HEK293T (cell line): ENCODE measurements at regions not wholly inside any gene's neighbourhood (a gene's known extent, or its start where the extent isn't known, plus 50 kb on each side); places are given as distances from the start of the nearest gene placed in this dataset.

Experiments used
- CTCF ChIA-PET: fragments of 350-600 bp; formaldehyde crosslinking; extraction: SDS; loops from one replicate; lab custom pipeline; 2021; ENCODE audit warnings: antibody characterized with exemption, inconsistent platforms; lab: Yijun Ruan, JAX
- POLR2A ChIA-PET: fragments of 350-600 bp; formaldehyde crosslinking; extraction: SDS; loops from one replicate; lab custom pipeline; 2020; ENCODE audit warnings: antibody characterized with exemption, inconsistent platforms; lab: Yijun Ruan, JAX
- DNase-seq: peaks from one replicate; pipeline ENCODE4 v3.0.0; 2012; ENCODE audit warnings: mixed read lengths; ENCODE audit errors: extremely low spot score
- ARNT ChIP-seq: fragments of 450-650 bp; IDR thresholded peaks from 2 replicates; pipeline ENCODE4 v1.6.1; 2017; ENCODE audit warnings: mild to moderate bottlenecking
- BHLHE40 ChIP-seq: fragments of 450-650 bp; IDR thresholded peaks from 2 replicates; pipeline ENCODE4 v1.6.1; 2016; ENCODE audit warnings: mild to moderate bottlenecking, moderate library complexity, borderline replicate concordance
- CTBP1 ChIP-seq: fragments of 450-650 bp; IDR thresholded peaks from 2 replicates; pipeline ENCODE4 v1.6.1; 2016; ENCODE audit warnings: borderline replicate concordance
- ELF4 ChIP-seq: fragments of 450-650 bp; IDR thresholded peaks from 2 replicates; pipeline ENCODE4 v1.6.1; 2017; ENCODE audit warnings: antibody characterized with exemption
- FOXA1 ChIP-seq: fragments of 450-650 bp; IDR thresholded peaks from 2 replicates; pipeline ENCODE4 v1.6.1; 2016; ENCODE audit warnings: mild to moderate bottlenecking
- FOXK2 ChIP-seq: fragments of 450-650 bp; IDR thresholded peaks from 2 replicates; pipeline ENCODE4 v1.6.1; 2016; ENCODE audit warnings: mild to moderate bottlenecking
- FOXM1 ChIP-seq: fragments of 450-650 bp; IDR thresholded peaks from 2 replicates; pipeline ENCODE4 v1.6.1; 2017; ENCODE audit warnings: mild to moderate bottlenecking, borderline replicate concordance
- HDGF ChIP-seq: fragments of 450-650 bp; IDR thresholded peaks from 2 replicates; pipeline ENCODE4 v1.6.1; 2017; ENCODE audit warnings: antibody characterized with exemption, borderline replicate concordance
- L3MBTL2 ChIP-seq: fragments of 450-650 bp; conservative IDR thresholded peaks from 2 replicates; pipeline ENCODE4 v1.6.1; 2016; ENCODE audit warnings: mild to moderate bottlenecking
- LEF1 ChIP-seq: fragments of 450-650 bp; IDR thresholded peaks from 2 replicates; pipeline ENCODE4 v1.6.1; 2017; ENCODE audit warnings: mild to moderate bottlenecking, borderline replicate concordance
- NFRKB ChIP-seq: fragments of 450-650 bp; IDR thresholded peaks from 2 replicates; pipeline ENCODE4 v1.6.1; 2016; ENCODE audit warnings: mild to moderate bottlenecking, moderate library complexity
- PKNOX1 ChIP-seq: fragments of 450-650 bp; IDR thresholded peaks from 2 replicates; pipeline ENCODE4 v1.6.1; 2016
- SP1 ChIP-seq: fragments of 450-650 bp; IDR thresholded peaks from 2 replicates; pipeline ENCODE4 v1.6.1; 2017
- SUZ12 ChIP-seq: fragments of 450-650 bp; IDR thresholded peaks from 2 replicates; pipeline ENCODE4 v1.6.1; 2016; ENCODE audit warnings: mild to moderate bottlenecking
- TARDBP ChIP-seq: fragments of 450-650 bp; IDR thresholded peaks from 2 replicates; pipeline ENCODE4 v1.6.1; 2016
- ZNF384 ChIP-seq: fragments of 450-650 bp; IDR thresholded peaks from 2 replicates; pipeline ENCODE4 v1.6.1; 2016

DNA sequence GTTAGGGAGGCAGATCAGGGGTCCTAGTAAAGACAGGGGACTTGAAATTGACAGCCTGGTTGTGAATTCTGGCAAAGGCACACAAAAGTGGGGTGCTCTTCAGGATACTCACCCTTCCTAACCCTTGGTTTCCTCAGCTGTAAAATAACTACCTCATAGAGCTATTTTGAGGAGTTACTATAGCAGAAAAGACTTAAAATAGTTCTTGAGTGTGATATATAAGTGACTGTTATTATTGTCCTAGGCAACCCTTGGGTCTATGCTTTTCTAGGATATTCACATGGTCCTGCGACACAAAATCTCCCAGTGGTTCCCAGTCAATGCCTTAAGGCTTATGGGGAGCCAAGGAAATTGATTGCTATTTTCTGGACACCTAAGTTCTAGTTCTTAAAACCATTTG is 98.1 kb upstream of the NAMPT start:
- no peak for DNase-seq
- ChIA-PET CTCF (no interaction called here), POLR2A (no interaction called here)
- TF ChIP-seq PKNOX1 (no peak), CTBP1 (no peak), ARNT (no peak), BHLHE40 (no peak), NFRKB (no peak), LEF1 (no peak), SUZ12 (no peak), FOXK2 (no peak), L3MBTL2 (no peak), ZNF384 (no peak)

- DNase-seq: no peak
- CTCF ChIA-PET: interaction anchor here (0.7 kb wide), 1 partner anchor 215 kb away, joined by 3 read pairs; no protein-coding TSS in a partner anchor
- TF ChIP-seq LEF1 (no peak), FOXK2 (no peak)
- POLR2A ChIA-PET: no interaction called here
Measured at GRCh38 chr7:106382129-106382528, 97.3 kb upstream of the NAMPT start.

DNA sequence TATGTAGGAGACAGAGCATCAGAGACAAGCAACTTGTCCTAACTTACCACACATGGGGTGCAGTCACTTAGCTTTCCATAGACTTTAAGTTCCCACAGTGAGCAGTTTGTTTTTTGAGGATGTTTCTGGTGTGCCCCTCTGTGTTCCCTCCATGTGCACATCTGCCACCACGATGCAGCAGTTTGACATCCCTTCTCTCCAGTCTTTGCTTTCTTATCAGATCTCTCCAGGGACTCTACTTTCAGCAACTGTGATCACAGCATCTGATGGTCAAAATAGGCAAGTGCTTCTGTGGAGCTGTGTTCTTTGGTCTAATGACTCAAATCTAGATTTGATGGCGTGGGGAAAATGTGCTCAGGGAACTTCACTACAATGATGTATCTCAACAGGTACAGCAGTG is 96.5 kb upstream of the NAMPT start:
- ChIA-PET CTCF (no interaction called here), POLR2A (interaction anchor here (1.4 kb wide), 1 partner anchor 96 kb away, joined by 3 read pairs; the partner anchor contains the start of gene NAMPT)
- TF ChIP-seq ELF4 (no peak), CTBP1 (no peak), SP1 (no peak), PKNOX1 (no peak), HDGF (no peak), NFRKB (no peak), BHLHE40 (no peak), L3MBTL2 (no peak), TARDBP (no peak), FOXK2 (no peak), SUZ12 (no peak), LEF1 (no peak), ARNT (no peak), ZNF384 (no peak), FOXA1 (no peak)
- no peak for DNase-seq

DNA sequence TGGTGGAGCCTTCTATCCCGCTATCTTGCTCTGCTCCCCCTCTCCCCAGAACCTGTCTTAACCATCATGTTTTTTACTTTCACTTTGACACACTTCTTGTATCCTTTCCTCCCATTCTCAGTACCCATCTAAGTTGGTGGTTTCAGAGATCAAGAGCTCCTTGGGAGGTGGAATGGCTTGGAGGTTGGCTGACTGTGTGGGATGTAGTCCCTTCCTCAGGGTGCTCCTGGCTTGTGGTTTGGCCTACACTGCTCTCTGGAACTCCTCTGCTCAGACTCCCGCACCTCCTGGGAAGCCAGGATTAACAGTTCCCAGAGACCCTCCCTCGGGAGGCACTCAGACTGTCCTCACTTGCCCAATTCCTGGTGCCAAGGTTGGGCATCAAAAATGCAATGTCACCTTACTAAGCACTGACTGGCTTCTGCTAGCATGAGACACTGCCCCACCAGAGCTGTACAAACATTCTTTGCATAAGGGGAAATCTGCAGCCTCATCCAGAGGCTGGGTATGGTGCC is 93.1 kb upstream of the NAMPT start:
- TF ChIP-seq SP1: no peak
- TF ChIP-seq BHLHE40: no peak
- no peak for TF ChIP-seq ZNF384
- no peak for TF ChIP-seq HDGF
- TF ChIP-seq TARDBP: no peak
- TF ChIP-seq SUZ12: no peak
- TF ChIP-seq NFRKB: no peak
- TF ChIP-seq ELF4: no peak
- no peak for TF ChIP-seq FOXM1
- TF ChIP-seq L3MBTL2: no peak
- no peak for TF ChIP-seq FOXK2
- no peak for TF ChIP-seq CTBP1
- TF ChIP-seq PKNOX1: no peak
- DNase-seq: no peak
- CTCF ChIA-PET: no interaction called here
- POLR2A ChIA-PET: no interaction called here

DNA sequence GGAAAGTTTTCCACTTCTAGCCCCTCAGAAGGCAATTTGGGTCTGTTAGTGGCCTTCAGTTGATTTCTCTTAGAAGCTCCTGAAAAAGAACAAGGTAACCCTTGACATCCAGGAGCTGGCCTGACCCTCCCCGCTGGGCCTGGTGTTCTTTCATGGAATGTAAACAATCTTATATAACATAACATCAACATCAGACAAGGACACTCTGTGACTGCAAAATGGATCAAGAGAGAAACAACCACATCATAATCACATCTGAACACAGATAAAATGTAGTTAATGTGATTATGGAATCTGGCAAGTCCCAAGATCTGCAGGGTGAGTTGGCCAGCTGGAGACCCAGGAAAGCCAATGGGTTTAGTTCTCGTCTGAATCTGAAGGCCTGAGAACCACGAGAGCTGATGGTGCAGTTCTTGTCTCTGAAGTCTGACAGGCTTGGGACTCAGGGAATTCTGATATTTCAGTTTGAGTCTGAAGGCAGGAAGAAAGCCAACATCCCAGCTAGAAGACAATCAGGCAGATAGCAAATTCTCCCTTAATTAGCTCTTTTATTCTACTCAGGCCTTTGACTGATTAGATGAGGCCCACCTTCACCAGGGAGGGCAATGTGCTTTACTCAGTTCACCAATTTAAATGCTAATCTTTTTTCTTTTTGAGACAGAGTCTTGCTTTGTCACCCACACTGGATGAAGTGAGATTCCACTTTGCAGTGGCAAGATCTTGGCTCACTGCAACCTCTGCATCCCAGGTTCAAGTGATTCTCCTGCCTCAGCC is 91.4 kb upstream of the NAMPT start:
- no peak for TF ChIP-seq SP1
- no peak for TF ChIP-seq HDGF
- no peak for TF ChIP-seq BHLHE40
- TF ChIP-seq SUZ12: no peak
- TF ChIP-seq TARDBP: no peak
- no peak for TF ChIP-seq ELF4
- CTCF ChIA-PET: no interaction called here
- POLR2A ChIA-PET: no interaction called here
- DNase-seq: no peak

DNA sequence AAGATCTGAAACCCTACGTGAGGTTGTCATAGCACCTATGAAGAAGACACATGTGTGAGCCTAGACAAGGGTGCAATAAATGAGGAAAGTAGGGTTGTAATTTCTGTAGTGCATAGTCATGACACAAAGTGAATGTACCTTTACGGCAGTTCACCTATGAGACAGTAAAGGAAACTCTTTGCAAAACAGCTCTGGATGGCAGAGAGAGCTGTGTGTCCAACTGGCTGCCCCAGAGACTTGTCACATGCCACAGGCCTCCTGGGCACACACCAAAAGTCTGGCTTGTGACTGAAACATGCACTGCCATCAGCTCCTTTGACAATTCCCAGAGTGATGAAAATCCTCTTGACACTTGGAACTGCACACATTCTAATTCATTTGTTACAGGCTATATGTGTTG is 90.7 kb upstream of the NAMPT start:
- no peak for DNase-seq
- TF ChIP-seq ZNF384 (no peak), LEF1 (no peak), TARDBP (no peak), HDGF (no peak), L3MBTL2 (no peak), PKNOX1 (no peak), SP1 (no peak), CTBP1 (no peak), FOXA1 (no peak), BHLHE40 (no peak), SUZ12 (no peak), ELF4 (no peak), ARNT (no peak), FOXM1 (no peak), FOXK2 (no peak)
- POLR2A ChIA-PET: no interaction called here
- CTCF ChIA-PET: no interaction called here
